Retina (tissue), 1 donor: ENCODE measurements at regions not wholly inside any gene's neighbourhood (a gene's known extent, or its start where the extent isn't known, plus 50 kb on each side); places are given as distances from the start of the nearest gene placed in this dataset.

ENCODE experiments used
- DNase-seq: peaks from one replicate; pipeline ENCODE4 v3.0.0-alpha.2; 2016

GRCh38 chrX:40304115-40304514, 206.4 kb upstream of the BCOR start:
- DNase-seq: no peak

- no peak for DNase-seq
Observed at GRCh38 chrX:40303256-40304077, 205.7 kb upstream of the BCOR start.

GRCh38 chrX:40300286-40300890, 202.6 kb upstream of the BCOR start:
- DNase-seq: no peak

- DNase-seq: no peak
Observed at GRCh38 chrX:40299641-40300046, 201.9 kb upstream of the BCOR start.

GRCh38 chrX:40298572-40299479, 201.1 kb upstream of the BCOR start:
- DNase-seq: peak; percentile 31

- DNase-seq: no peak
Observed at GRCh38 chrX:40298069-40298468, 200.3 kb upstream of the BCOR start.

GRCh38 chrX:40291553-40291952, 193.8 kb upstream of the BCOR start:
- no peak for DNase-seq

GRCh38 chrX:40290517-40290916, 192.8 kb upstream of the BCOR start:
- no peak for DNase-seq

- no peak for DNase-seq
Observed at GRCh38 chrX:40285876-40286275, 188.1 kb upstream of the BCOR start.

- no peak for DNase-seq
Observed at GRCh38 chrX:40284852-40285251, 187.1 kb upstream of the BCOR start.

- no peak for DNase-seq
Observed at GRCh38 chrX:40283981-40284380, 186.2 kb upstream of the BCOR start.

- no peak for DNase-seq
Observed at GRCh38 chrX:40282946-40283660, 185.3 kb upstream of the BCOR start.

- DNase-seq: no peak
Observed at GRCh38 chrX:40282348-40282747, 184.6 kb upstream of the BCOR start.

- DNase-seq: no peak
Observed at GRCh38 chrX:40281336-40282005, 183.7 kb upstream of the BCOR start.

GRCh38 chrX:40279762-40280161, 182.0 kb upstream of the BCOR start:
- DNase-seq: no peak

- no peak for DNase-seq
Observed at GRCh38 chrX:40279091-40279430, 181.3 kb upstream of the BCOR start.

GRCh38 chrX:40278340-40279090, 180.8 kb upstream of the BCOR start:
- no peak for DNase-seq

GRCh38 chrX:40277672-40278071, 179.9 kb upstream of the BCOR start:
- DNase-seq: no peak

GRCh38 chrX:40273356-40274050, 175.7 kb upstream of the BCOR start:
- DNase-seq: peak; percentile 34

- DNase-seq: no peak
Observed at GRCh38 chrX:40272776-40273175, 175.0 kb upstream of the BCOR start.

- DNase-seq: no peak
Observed at GRCh38 chrX:40272141-40272540, 174.4 kb upstream of the BCOR start.
